ENCODE measurements at regions not wholly inside any gene's neighbourhood (a gene's known extent, or its start where the extent isn't known, plus 50 kb on each side); places are given as distances from the start of the nearest gene placed in this dataset.

GRCh38 chr6:45727228-45727627 is 288.4 kb downstream of the CLIC5 start:
- no peaks in the 10 kb centered on the region for H3K4me1 Mint-ChIP-seq (ENCODE audit: low read depth)
- no peaks in the 10 kb centered on the region for H3K27me3 Mint-ChIP-seq
- ChIA-PET POLR2A (interaction anchor here (0.6 kb wide), 1 partner anchor 8 kb away, joined by 3 read pairs; no protein-coding TSS in a partner anchor), CTCF (interaction anchor here (0.8 kb wide), 1 partner anchor 199 kb away, joined by 3 read pairs; no protein-coding TSS in a partner anchor)
- no peak overlapping the region for H3K4me3 Mint-ChIP-seq
- intact Hi-C loops (cut with micrococcal nuclease): no loop called here
- H3K27ac Mint-ChIP-seq: no peak overlapping the region
- DNase-seq (no peak), ATAC-seq (no peak)
- no peaks in the 10 kb centered on the region for H3K36me3 Mint-ChIP-seq (ENCODE audit: low read depth)
- no peaks in the 10 kb centered on the region for H3K9me3 Mint-ChIP-seq
- no peak for TF ChIP-seq CTCF (IDR thresholded peaks at IDR 0.05)

GRCh38 chr6:45726444-45726843 is 289.2 kb downstream of the CLIC5 start:
- Mint-ChIP-seq H3K27ac (no peak overlapping the region), H3K4me1 (ENCODE audit: low read depth) (no peaks in the 10 kb centered on the region), H3K27me3 (no peaks in the 10 kb centered on the region), H3K4me3 (no peak overlapping the region), H3K9me3 (no peaks in the 10 kb centered on the region), H3K36me3 (ENCODE audit: low read depth) (no peaks in the 10 kb centered on the region)
- intact Hi-C loops (cut with micrococcal nuclease): no loop called here
- POLR2A ChIA-PET: interaction anchor here (1.0 kb wide), 1 partner anchor 15 kb away, joined by 3 read pairs; no protein-coding TSS in a partner anchor
- DNase-seq (no peak), ATAC-seq (no peak)
- no peak for TF ChIP-seq CTCF (IDR thresholded peaks at IDR 0.05)
- CTCF ChIA-PET: no interaction called here

GRCh38 chr6:45724511-45724910 is 291.1 kb downstream of the CLIC5 start:
- H3K9me3 Mint-ChIP-seq: no peaks in the 10 kb centered on the region
- H3K27ac Mint-ChIP-seq: no peak overlapping the region
- DNase-seq (no peak), ATAC-seq (no peak)
- no peaks in the 10 kb centered on the region for H3K27me3 Mint-ChIP-seq
- no peaks in the 10 kb centered on the region for H3K36me3 Mint-ChIP-seq (ENCODE audit: low read depth)
- ChIA-PET CTCF (interaction anchor here (1.0 kb wide), 1 partner anchor 12 kb away, joined by 3 read pairs; no protein-coding TSS in a partner anchor), POLR2A (no interaction called here)
- H3K4me1 Mint-ChIP-seq (ENCODE audit: low read depth): no peaks in the 10 kb centered on the region
- intact Hi-C loops (cut with micrococcal nuclease): no loop called here
- no peak for TF ChIP-seq CTCF (IDR thresholded peaks at IDR 0.05)
- no peak overlapping the region for H3K4me3 Mint-ChIP-seq

- TF ChIP-seq CTCF (IDR thresholded peaks at IDR 0.05): no peak
- ATAC-seq (no peak), DNase-seq (no peak)
- ChIA-PET CTCF (interaction anchor here (1.0 kb wide), 1 partner anchor 12 kb away, joined by 3 read pairs; no protein-coding TSS in a partner anchor), POLR2A (no interaction called here)
- H3K36me3 Mint-ChIP-seq (ENCODE audit: low read depth): no peaks in the 10 kb centered on the region
- H3K4me3 Mint-ChIP-seq: no peak overlapping the region
- intact Hi-C loops (cut with micrococcal nuclease): no loop called here
- no peak overlapping the region for H3K27ac Mint-ChIP-seq
- no peaks in the 10 kb centered on the region for H3K9me3 Mint-ChIP-seq
- no peaks in the 10 kb centered on the region for H3K4me1 Mint-ChIP-seq (ENCODE audit: low read depth)
- H3K27me3 Mint-ChIP-seq: no peaks in the 10 kb centered on the region
These were observed 291.6 kb downstream of the CLIC5 start for GRCh38 chr6:45724027-45724426.

GRCh38 chr6:45722876-45723275 is 292.8 kb downstream of the CLIC5 start:
- Mint-ChIP-seq H3K9me3 (no peaks in the 10 kb centered on the region), H3K36me3 (ENCODE audit: low read depth) (no peaks in the 10 kb centered on the region), H3K27ac (no peak overlapping the region), H3K4me3 (no peak overlapping the region), H3K4me1 (ENCODE audit: low read depth) (peaks cover 2% of the 10 kb centered on the region), H3K27me3 (no peaks in the 10 kb centered on the region)
- ATAC-seq: no peak
- ChIA-PET POLR2A (no interaction called here), CTCF (interaction anchor here (0.8 to 1.2 kb wide), 5 partner anchors 8 to 345 kb away, joined by 3 to 4 read pairs (median 4); partner anchors contain the start of gene SUPT3H)
- intact Hi-C loops (cut with micrococcal nuclease): no loop called here
- no peak for TF ChIP-seq CTCF (IDR thresholded peaks at IDR 0.05)
- DNase-seq: no peak
